ENCODE measurements at regions not wholly inside any gene's neighbourhood (a gene's known extent, or its start where the extent isn't known, plus 50 kb on each side); places are given as distances from the start of the nearest gene placed in this dataset.

DNA sequence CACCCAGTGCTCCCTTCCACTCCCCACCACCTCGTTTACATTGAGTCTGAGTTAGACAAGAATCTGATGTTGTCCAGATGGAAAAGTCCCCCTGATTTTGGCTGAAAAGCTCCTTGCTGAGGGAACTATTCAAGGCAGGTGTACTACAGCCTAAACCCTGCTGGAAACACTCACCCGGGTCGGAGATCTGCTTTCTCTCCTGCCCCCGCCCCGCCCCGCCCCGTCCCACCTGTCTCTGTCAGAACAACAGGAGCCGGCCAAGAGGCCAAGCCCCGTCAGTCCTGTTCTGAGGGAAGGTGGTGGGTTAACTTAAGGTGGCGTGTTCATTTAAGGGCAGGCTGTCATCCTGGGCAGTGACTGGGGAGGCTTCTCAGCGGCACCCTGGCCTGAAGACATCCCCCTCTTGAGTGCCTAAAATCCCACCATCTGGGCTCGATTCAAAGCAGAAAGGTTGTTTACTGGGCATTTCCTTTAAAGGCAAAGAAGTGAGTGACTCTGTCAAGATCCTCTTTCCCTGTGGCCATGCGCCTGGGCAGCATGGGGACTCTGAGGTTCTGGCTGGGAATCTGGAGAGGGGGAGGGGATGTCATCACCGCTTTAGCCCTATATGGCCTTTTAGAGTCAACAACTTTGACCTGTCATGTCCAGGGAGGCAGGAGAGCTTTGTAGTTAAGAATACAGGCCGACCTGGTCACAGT lies 71.1 kb upstream of the NEURL1B start:
- DNase-seq (ENCODE audit: low read depth in 2 of 2) = no peak

DNA sequence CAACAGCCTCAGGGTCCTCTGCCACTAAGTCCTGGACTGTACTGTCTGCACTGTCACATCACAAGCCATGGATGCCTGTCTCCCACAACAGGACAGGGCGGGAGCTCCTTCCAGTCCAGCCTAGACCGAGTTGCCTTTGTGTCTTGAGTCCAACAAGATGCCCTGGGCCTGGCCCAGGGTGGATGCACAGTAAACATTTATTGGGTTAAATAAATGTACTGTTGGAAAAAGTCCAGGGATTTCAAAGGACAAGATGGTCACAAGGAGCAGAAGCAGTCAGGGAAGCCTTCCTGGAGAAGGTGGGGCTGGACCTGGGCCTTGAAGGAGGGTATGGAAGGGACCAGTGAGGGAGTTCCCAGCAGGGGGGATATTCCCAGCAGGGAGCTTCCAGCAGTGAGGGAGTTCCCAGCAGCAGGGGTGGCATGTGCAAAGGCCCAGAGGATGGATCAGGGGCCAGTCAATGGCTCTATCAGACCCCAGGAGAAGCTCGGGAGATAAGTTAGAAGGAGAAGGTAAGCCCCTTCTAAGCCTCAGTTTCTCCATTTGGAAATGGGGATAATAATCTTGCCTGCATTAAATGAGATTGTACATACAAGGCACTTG lies 72.7 kb upstream of the NEURL1B start:
- DNase-seq (ENCODE audit: low read depth in 2 of 2) = no peak

DNA sequence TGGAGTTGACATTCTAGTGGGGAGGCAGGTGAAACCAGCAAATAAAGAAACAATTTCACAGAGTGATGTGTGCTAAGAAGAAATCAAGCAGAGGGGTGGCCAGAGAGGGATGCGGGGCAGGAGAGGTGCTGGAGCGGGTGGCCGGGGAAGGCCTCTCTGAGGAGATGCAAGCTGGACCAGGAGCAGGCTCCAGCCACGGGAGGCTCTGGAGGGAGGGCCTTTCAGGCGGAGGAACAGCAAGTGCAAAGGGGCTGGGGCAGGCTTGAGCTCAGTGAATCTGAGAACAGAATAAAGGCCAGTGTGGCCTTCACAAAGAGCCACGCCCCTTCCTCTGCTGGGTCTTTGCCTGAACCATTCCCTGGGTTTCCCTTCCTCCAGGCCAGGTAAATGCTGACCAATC lies 73.2 kb upstream of the NEURL1B start:
- DNase-seq (ENCODE audit: low read depth in 2 of 2) = no peak

DNA sequence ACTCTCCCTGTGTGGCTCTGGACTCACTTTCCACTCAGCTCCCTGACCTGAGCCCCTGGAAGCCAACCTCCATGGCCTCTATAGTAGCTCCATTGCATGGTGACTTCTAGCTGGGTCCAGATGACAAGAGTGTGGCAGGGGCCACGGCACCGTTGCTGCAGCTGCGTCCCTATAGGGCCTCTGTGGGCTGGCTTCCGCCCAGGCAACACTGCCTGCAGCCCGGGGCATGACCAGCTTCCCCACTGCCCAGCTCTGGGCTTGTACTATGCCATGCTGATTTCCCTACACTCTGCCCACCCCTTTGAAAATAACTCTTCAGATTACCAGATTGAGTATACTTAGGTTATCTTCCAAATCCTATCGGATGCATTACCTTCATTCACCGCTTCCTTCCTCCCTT lies 73.8 kb upstream of the NEURL1B start:
- no peak for DNase-seq (ENCODE audit: low read depth in 2 of 2)

DNA sequence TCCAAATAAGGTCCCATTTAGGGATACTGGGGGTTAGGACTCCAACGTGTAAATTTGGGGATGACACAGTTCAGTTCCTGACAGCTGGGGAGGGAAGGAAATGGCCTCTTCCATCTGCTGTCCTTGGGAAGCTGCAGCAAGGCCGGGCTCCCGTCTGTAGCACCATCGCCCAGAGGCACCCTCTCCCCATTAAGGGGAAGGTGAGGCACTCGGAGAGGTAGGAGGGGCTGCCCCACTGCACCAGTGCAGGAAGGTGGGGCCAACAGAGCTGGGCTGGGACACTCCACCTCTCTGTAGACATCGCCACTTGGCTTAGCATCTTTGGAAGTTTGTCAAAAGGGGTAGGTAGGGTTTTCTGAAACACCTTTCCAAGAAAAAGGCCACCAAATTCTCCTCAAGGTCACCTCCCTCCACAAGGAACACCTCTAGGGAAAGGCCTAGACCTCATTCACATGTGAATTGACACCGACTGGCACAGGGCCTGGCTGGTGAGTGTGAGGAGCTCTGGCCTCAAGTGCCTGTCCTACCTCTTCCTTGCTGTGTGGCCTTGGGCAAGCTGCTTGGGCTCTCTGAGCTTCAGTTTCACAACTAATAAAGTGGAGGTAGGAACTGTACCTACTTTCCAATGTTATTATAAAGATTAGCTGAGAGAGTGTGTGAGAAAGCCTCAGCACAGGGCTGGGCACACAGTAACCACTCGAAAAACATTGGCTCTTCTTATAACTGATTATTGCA lies 75.0 kb upstream of the NEURL1B start:
- DNase-seq (ENCODE audit: low read depth in 2 of 2) = no peak

DNA sequence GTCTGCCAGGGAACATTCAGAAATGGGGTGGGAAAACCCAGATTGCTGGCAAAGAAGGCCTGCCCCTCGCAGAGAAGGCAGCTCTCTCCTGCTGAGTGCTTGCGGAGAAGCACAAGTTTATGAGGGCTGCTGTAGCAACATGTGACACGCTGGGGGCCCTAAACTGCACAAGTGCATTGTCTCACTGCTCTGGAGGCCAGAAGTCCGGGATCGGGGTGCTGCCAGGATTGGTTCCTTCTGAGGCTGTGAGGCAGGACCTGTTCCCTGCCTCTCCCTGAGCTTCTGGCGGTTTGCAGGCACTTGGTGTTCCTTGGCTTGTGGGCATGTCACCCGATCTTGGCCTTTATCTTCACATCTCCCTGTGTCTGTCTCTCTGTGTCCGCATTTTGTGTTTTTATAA lies 75.6 kb upstream of the NEURL1B start:
- DNase-seq (ENCODE audit: low read depth in 2 of 2) = no peak

DNA sequence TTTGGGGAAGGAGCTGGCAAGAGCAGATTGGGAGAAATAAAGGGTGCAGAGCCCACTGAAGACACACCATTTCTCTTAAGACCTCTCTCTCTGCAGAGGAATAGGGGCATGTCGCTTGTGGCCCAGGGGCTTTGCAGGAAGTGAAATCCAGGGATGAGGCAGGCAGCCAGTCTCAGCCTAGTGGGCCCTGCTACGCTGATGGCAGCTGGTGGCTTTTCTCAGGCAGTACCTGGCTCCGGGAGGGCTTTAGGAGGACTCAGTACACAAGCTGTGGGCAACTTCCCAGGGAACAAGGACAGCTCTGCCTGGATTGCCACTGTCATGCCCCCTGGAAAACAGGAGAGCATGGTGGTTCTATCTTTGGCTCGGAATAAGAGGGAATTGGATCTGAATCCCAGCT lies 76.2 kb upstream of the NEURL1B start:
- DNase-seq (ENCODE audit: low read depth in 2 of 2) = no peak

DNA sequence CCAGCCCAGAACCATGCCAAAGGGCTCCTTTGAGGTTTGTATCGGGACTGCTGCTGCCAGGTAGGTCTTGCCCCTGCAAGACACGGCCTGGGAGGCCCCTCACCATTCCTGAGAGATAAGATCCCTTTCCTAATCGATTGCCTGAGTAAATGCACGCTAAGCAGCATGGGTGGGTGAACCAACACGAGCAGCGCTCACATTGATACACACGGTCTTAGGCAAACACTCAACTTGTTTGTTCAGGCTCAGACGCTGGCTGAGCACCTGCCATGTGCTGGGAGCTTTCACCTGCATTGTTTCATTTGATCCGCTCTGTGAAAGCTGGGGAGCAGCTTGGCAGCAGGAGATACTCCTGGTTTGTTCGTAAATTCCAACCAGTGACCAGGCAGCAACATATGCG lies 76.9 kb upstream of the NEURL1B start:
- DNase-seq (ENCODE audit: low read depth in 2 of 2) = no peak

DNA sequence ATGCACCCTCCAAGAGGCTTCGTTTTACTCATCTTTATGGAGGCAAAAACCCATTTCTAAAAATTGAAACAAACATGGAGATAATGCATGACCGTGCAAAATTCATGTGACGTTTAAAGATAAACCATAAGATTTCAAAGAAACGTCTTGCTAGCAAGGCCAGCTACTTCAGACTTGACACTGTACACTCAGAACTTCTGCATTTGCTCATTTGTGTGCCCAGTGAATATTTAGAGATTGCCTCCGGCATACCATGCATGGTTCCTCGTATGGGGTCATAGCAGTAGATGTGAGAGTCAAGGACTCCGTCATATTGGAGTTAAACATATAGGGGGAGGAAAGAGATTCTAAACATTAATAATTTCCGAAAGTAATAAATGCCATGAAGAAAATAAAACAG lies 78.6 kb upstream of the NEURL1B start:
- no peak for DNase-seq (ENCODE audit: low read depth in 2 of 2)

DNA sequence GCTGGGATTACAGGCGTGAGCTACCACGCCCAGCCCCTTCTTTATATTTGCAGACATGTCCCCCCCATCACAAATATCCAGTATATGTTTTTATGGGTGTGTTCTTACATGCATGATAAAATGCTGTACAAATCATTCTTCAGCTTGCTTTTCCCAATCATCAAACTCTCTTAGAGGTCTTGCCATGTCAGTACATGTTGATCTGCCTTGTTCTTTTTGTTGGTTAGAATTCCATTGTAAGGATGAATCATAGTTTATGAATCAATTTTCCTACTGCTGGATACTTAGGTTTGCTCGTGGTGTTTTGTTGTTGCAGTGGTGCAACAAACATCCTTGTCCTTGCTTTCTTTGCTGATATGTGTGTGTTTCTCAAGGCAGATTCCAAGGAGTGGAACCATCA lies 79.9 kb upstream of the NEURL1B start:
- no peak for DNase-seq (ENCODE audit: low read depth in 2 of 2)

DNA sequence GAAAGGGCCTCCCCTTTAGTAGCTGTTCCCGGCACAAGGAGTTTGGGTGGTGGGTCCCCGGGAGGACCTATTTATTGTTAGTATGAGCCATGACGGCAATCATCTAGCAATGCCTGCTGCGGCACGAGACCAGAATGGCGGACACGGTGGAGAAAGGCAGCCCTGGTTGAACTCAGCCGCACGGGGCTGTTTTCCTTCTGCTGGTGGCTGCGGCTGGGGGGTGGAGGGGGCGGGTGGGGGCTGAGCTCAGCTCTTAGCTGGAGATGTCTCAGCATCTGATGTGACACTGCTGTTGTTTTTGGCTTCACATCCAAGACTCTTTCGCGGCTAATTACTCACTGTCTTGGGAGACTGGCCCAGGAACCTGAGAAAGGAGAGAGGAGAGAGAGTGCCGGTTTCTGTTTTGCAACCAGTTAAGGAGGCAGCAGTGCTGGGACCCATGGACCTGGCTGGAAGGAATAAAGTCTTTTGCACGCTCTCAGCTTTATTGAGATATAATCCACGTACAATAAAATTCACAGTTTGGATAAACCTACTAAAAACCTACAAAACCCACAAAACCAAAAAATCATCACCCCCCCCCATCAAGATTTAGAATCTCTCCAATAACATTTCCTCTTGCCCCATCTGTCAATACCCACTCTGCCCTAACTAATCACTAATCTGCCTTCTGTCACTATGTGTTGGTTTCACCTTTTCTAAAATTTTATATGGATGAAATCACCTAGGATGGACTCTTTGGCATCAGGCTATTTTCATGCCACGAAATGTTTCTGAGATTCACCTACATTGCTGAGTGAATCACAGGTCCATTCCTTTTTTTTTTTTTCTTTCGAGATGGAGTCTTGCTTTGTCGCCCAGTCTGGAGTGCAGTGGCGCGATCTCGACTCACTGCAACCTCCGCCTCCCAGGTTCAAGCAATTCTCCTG lies 81.8 kb upstream of the NEURL1B start:
- peak; percentile 47 to 53 for DNase-seq (ENCODE audit: low read depth in 2 of 2)

DNA sequence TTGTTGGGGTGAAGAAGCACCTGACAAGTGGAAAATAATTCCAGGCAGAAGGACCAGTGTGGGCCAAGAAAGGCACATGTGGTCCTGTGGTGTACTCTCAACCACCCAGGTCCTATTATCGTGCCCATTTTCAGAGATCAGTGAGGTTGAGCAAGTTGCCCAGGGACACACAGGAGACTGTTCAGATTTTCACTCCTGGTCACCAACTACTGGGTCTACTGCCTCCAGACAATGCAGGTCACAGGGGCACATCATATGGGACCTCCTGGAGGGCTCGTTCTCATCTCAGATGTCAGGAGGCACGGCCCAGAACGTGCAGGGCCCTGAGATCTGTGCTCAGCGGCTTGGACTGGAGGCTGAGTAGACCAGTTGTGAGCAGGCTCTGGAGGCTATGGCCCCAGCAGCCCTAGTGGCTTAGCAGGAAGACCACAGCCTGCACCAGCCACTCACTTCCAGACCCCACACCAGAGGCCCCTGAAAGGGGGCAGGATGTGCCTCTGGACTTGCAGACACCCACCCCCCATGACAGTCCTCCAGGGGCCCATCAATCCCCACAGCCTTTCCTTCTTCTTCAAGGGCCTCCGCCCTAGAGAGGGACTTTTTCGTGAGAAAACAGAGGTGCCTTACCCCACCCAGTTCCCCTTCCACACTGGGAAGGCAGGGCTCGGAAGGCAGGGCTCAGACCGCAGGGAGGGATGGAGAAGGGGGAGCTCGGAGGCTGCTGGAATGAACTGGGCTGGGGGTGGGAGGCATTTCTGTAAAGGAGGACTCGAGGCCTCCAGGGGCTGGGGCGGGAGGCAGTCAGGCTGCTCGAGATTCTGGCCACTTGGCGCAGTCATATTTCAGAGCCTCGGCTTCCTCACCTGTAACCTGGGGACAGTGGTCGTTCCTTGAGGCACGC lies 82.7 kb upstream of the NEURL1B start:
- DNase-seq (ENCODE audit: low read depth in 2 of 2) = no peak

DNA sequence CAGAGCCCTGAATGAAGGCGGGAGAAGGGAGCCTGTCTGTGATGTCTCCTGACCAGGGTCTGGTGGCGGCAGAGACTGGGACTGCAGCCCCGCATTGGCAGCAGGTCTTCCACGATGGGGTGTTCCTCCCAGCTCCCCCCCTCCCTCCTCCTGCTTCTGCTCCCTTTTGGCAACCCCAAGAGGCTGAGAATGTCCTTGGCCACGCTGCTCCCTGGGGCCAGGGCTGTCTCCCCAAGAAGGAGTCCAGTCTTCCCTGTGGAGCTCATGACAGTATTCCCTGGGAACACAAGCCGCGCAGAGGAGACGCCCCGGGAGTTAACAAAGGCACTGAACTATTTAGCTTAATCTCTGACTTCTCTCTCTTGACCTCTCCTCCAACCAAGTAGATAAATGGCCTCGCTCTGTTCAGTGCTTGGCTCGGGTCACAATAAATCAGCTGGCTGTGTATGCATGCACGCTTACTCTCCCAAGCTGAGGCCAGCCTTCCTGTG lies 84.0 kb upstream of the NEURL1B start:
- DNase-seq (ENCODE audit: low read depth in 2 of 2) = no peak

DNA sequence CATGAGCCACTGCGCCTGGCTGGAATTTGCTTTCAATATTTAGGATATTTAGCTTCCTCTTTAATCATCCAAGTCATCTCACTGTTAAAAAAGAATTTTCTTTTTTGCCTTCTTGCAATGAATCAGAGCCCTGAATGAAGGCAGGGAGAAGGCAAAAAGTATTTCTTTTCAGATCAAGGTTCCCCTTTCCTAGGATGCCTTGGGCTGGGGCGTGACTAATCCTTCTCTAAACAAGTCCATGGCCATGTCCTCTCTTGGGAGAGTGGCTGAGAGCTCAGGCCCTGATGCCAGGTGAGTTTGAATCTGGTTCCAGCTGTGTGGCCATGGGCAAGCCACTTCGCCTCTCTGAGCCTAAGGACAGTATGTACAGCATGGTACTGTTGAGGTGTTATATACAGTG lies 84.8 kb upstream of the NEURL1B start:
- no peak for DNase-seq (ENCODE audit: low read depth in 2 of 2)

DNA sequence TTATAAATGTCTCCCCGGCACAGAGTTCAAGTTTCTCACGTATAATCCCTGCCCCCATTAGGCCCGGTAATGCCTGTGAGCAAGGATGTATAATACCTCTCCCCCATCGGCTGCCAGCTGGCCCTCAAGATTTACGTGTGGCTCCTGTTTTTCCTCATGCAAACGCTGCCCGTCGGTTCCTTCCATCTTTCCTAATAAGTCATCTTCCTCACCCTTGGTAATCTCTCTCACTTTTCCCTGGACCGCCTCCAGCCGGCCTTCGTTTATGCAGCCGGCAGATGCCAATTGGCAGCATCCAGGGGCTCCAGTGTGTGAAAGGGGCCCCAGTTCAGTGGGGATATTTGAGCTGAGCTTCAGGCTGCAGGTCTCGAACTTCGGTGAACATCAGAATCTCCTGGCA lies 86.5 kb upstream of the NEURL1B start:
- no peak for DNase-seq (ENCODE audit: low read depth in 2 of 2)

DNA sequence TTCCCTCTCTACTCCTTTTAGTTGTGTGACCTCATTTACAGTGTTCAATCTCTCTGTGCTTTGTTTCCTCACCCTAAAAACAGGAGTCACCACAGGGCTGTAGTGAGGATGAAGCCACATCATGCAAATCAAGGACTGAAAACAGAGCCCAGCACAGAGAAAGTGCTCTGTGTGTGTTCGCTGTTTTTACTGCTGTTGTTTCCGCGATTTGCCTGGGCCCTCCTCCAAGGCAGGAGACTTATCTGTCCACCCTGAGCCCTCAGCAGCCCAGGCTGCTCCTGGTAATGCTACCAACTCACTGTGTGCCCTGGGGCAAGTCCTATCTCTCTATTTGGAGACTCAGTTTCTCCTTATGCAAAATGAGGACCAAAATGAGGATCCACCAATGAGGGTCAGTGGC lies 87.2 kb upstream of the NEURL1B start:
- DNase-seq (ENCODE audit: low read depth in 2 of 2) = no peak

DNA sequence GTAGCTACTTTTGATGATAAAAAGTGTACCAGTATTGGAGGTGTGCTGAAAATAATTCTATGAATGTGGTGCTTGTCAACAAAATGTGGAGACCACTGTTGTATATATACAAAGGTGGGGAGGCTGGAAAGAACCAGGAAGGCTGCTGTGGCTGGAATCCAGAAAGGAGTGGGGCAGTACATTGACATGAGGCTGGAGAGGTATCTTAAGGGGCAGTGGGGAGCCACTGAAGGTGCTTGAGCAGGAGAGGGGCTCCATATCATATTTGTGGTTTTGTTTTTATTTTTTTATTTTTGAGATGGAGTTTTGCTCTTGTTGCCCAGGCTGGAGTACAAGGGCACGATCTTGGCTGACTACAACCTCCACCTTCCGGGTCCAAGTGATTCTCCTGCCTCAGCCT lies 87.9 kb upstream of the NEURL1B start:
- DNase-seq (ENCODE audit: low read depth in 2 of 2) = no peak

DNA sequence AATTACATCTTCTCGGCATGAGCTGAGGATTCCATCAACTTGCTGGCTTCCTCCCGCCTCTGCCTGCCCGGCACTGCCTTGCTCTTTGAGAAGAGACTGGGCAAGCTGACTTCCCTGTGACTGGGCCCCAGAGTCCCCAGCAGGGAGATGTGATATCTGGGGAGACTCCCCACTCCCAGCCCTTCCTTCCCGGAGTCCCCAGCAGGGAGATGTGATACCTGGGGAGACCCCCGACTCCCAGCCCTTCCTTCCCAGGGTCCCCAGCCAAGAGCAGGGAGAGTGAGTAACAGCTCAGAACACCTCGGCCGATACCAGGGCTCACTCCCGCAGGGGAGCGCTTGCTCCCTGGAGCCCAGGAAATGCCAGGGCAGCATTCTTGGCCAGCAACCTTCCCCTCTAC lies 90.1 kb upstream of the NEURL1B start:
- no peak for DNase-seq (ENCODE audit: low read depth in 2 of 2)

DNA sequence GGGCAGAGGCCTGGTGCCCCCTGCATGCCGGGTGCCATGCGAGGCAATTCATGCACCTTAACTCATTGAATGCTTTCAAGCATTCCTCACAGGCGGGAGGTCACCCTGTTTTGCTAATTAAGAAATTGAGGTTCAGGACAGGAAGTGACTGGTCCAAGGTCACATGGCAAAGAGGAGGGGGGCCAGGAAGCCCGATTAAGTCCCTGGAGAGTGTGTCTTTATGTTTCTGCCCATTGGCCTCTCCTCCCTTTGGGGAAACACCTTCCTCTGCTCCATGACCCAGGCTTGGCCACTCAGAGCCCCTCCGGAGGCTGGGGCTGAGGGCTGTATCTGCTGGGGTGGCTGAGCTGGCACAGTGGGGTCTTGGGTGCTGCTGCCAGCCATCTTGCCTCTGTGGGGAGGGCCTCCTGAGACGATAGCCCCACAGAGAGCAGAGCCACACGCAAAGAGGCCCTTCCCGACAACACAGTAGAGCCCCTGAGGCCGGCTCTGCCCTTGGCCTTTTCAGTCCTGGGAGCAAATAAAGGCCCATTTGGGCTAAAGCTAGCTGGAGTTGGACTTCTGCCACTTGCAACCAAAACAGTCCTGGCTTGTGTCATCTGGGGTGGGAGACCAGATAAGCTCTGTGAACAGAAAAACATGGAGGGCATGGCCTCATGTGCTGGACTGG lies 90.8 kb upstream of the NEURL1B start:
- DNase-seq (ENCODE audit: low read depth in 2 of 2) = no peak

DNA sequence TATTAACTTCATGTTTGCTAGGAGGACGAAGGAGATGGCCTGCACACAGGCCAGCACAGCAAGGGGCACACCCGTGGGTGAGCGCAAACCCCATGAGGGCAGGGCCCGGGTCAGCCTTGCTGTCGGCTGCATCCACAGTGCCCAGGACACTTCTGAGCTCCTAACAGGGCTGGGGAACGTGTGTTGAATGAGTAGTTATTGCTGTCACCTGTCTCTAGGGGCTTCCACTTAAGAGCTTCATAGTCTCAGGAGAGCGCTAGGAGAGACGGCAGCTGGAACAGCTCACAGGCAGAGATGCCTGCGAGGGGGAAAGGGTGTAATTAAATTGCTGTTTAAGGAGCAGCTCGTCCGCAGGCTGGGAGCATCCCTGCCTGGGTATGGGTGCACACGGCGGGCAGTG lies 91.4 kb upstream of the NEURL1B start:
- no peak for DNase-seq (ENCODE audit: low read depth in 2 of 2)
